RKO (cell line): ENCODE measurements at regions not wholly inside any gene's neighbourhood (a gene's known extent, or its start where the extent isn't known, plus 50 kb on each side); places are given as distances from the start of the nearest gene placed in this dataset.
"Not testable (repeated sequence)": the region's sequence is repeated elsewhere in the genome, so short reads cannot be mapped to it uniquely, and the experiment has no call there.

Source experiments
- DNase-seq: peaks from one replicate; pipeline ENCODE4 v3.0.0-alpha.2; 2016; ENCODE audit warnings: low spot score

DNA sequence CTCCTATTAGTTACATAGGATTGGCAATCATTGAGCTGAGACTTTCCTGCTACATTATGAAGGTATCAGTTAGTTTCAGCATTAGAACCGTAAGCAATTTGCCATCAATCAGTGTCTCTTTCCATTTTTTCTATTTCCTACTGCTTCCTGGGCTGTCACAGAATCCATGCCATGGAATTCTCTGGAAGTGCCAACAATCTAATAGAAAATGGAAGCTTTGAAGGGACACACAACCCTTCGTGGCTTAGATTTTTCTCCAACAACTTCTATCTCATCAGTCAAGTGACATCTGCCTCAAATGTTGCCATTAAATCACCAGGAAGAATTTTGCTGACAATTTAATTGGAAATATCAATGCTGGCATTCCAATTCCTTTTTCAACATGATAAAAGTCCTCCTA is 183.5 kb upstream of the PARD3B start:
- DNase-seq, result no peak

DNA sequence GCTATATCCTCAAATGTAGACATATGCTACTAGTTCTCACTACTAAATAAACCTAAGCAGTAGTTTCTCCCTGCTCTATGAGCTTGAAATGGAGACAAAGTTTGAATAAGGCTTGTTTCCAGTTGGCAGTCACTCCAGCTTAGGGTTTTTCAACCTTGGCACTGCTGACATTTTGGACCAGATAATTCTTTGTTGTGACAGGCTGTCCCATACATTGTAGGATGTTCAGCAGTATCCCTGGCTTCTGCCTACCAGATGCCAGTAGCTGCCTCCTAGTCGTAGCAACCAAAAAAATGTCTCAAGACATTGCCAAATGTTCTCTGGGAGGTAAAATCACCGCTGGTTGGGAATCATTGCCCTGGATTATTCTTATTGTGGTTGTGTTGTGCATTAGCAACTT is 182.7 kb upstream of the PARD3B start:
- DNase-seq, result no peak

DNA sequence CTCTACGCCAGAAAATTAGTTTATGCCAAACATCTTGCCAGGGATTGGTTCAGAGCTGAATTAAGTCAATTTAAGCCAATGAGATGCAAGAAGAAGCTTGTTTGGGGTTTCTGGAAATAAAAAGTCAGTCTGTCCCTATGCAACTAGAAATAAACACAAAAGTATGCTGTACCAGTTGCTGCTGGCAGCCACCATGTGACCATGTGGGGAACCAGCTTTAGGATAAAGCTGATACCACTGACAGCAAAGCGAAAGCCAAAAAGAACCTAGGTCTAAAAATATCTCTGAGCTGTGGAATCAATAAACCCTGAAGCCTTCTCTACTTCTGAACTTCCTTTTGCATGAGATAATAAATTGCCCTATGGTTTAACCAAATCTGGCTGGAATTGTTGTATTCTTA is 181.8 kb upstream of the PARD3B start:
- no peak for DNase-seq

DNA sequence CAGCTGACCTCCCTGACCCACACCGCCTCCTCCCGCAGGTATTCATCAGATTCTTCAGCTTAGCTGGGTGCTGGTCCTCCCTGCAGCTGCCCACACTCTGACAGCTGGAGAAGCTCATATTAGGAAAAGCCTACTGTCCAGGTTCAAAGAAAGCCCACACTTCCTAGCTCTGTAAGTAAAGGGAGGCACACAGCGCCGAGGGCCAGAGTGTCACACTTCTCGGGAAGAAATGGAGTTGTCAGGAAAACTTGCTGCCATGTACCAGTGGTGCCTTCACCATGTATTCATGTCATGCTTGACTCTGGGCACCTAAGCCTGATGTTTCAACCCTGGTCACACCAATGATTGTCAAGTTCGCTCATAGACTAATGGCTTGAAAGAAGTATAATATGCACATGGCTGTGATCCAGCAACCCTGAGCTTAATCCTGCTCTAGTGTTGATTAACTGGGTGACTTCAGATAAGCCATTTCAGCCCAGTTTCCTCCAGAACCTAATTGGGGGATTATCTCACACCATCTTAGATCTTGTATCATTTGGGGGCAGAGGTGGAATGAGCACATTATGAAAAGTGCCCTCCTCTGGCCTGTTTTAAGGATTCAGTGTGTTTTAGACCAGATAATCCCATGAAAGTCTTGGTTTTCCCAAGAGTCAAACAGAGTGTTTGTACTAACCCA is 180.3 kb upstream of the PARD3B start:
- DNase-seq, result no peak

DNA sequence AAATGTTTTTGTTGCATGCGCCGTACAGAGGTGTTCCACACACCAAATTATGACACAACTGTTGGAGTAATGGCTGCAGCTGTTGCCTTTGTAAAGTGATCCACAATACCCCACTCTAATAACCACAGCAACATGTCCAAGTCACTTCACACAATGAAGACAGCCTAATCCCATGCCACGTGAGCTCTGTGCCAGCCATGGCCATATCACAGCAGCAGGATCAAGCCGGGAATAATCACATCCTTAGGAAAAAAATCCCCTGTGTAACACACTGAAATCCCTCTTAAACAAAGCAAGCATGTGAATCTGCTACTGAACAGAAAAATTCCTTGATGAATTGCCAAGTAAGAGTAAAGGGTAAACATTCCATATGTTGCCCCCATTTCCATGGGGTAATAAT is 179.5 kb upstream of the PARD3B start:
- no peak for DNase-seq

DNA sequence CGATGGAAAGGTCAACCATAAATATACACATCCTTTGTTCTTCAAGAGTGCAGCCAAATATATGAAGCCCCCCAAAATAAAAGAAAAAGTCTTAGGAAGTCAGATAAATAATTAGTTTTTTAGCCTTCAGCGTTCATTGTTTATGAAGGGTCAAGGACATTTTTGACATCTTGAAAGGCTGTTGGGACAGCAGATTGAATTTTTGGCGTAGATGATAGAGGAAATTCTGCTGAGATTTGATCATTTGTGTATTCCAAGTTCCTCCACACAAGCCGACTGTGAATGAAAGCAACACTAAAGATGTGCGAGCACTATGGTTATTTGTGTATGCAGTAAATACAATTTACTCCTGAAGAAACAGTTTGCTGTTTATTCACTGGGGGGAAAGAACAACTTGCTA is 177.8 kb upstream of the PARD3B start:
- DNase-seq, result no peak

DNA sequence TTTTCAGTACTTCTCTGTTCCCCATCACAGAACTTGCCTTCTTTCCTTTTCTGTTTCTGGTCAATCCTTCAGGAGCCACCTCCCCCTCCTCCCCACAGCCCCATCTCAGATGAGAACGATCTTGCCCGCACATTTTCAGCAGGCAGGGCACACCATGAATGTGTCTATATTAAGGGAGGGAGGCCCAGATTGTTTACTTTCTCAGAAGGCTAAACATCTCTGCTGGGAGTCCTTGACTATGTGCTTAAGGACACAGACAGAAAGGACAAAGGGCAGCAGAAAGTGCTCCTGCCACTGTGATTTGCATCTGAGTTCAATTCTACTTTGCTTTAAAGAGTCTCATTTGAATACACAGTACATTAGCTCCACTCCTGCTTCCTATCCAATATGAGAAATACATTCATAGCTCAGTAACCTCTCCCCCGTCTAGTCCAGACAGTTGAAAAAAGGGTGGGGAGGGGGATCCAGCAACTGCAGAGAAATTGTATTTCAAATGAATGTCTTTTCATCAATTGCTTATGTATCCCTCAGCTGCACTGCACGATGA is 175.0 kb upstream of the PARD3B start:
- no peak for DNase-seq

DNA sequence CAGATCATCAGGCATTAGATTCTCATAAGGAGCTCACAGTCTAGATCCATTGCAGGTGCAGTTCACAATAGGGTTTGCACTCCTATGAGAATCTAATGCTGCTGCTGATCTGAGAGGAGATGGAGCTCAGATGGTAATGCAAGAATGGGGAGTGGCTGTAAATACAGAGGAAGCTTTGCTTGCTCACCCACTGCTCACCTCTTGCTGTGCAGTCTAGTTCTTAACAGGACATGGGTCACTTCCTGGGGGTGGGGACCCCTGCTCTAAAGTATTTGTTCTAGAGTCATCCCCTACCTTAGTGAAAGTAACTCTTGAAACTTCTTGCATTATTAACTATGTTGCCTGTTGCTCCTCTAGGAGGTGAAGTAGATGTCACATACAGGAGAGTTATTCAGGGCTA is 171.3 kb upstream of the PARD3B start:
- DNase-seq, result no peak

DNA sequence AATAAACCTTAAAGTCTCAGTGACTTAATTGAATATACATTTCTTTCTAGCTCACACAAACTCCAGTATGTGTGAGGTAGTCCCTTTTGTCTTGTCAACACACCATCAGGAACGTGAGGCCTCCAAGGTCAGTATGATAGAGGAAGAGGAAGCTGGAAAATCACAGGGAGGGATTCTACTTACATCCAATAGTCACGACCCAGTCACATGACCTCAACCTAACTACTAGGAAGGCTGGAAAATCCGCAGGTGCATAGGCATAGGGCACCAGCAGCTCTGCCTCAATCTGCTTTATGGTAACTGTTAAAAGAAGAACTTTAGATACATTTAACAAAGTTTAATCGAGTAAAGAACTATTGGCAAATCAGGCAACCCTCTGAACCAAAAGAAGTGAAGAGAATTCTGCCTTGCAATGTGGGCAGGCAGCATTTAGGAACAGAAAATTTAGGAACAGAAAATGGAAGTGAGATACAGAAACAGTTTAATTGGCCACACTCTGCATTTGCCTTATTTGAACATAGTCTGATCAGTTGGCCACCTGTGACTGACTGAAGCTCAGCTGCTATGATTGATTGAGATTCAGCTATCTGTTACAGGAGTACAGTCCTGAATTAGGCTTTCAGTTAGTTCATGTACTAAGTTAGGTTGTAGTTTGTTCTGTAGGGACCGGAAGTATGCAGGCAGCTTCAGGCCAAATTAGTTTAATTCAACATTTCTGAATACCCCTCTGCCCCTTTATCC is 165.0 kb upstream of the PARD3B start:
- DNase-seq, result no peak

DNA sequence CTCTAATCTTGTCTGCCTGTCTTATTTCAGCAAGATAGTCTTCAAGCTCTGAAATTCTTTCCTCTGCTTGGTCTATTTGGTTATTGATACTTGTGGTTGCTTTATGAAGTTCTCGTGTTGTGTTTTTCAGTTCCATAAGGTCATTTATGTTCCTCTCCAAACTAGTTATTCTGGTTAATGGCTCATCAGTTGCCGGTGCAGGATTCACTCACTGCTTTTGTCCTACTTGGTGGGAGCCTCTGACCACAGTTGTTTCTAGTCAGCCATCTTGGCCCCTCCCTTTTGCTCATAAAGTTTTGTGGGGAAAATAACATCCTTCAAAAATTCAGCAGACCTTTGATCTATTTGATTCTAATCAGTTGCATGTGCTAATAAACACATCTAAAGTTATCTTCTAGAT is 158.6 kb upstream of the PARD3B start:
- DNase-seq, result no peak

DNA sequence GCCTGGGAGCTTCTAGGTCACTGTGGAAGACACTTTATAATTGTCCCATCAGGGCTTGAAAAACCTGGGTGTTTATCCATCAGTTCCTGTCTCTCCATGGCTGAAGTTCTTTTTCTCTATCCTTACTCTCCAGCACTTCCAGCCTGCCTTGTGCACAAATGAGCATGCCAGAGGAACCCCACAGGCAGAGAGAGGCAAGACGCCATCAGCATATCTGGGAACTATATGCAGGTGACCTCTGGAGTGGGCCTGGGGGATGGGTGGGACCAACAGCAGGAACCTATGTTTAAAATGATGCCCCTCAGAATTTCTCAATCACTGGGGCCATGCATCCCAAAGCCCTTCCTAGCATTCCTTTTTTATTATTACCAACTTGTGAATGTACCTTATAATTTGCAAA is 156.2 kb upstream of the PARD3B start:
- no peak for DNase-seq

DNA sequence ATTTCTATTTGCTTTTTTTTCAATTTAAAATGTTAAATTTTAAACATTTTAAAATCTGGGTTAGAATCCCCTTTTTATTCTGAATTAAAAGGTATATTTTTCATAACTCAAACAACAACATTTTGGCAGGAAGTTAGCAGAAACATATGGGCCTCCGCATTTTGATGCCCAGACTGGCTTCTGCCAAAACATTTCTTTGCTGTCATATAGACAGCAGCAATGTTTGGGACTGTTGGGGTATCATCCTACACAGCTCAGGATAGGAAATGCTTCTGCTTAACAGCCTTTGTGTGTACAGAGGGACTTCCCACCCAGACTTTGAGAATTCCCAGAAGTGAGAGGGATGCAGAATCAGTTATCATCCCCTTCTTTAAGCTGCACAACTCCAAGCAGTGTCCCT is 155.4 kb upstream of the PARD3B start:
- DNase-seq, result no peak

DNA sequence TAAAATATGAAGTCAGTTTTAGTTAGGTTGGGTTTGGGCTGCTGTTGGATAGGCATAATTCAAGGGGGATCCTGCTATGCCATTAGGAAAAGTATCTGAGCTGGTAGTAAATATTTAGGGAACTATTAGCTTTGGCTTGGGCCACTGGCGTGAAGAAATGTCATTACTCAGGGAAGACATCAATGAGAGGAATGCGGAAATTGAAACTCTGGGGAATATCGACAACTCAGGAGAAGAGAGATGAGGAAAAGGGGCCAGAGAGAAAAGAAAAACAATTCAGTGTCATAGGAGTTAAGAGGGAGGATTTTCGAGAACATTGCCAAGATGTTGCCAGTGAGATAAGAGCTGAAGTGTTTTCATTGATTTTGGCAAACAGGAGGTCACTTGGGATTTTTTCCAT is 149.7 kb upstream of the PARD3B start:
- DNase-seq, result no peak

DNA sequence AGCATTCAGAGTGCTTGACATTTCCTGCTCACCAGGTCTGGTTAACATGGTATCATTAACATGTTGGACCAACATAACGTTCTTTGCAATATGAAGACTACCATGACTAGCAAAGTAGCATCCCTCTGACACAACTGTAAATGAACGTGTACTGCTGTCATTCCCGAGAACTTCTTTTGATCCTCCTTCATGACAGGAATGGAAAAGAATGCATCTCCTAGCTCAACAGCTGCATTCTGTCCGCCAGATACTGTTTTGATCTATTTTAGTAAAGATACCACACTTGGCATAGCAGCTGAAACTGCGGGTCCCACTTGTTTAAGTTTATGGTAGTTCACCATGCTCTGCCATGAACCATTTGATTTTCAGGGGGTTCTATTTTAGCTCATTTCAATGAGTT is 144.2 kb upstream of the PARD3B start:
- DNase-seq, result no peak

DNA sequence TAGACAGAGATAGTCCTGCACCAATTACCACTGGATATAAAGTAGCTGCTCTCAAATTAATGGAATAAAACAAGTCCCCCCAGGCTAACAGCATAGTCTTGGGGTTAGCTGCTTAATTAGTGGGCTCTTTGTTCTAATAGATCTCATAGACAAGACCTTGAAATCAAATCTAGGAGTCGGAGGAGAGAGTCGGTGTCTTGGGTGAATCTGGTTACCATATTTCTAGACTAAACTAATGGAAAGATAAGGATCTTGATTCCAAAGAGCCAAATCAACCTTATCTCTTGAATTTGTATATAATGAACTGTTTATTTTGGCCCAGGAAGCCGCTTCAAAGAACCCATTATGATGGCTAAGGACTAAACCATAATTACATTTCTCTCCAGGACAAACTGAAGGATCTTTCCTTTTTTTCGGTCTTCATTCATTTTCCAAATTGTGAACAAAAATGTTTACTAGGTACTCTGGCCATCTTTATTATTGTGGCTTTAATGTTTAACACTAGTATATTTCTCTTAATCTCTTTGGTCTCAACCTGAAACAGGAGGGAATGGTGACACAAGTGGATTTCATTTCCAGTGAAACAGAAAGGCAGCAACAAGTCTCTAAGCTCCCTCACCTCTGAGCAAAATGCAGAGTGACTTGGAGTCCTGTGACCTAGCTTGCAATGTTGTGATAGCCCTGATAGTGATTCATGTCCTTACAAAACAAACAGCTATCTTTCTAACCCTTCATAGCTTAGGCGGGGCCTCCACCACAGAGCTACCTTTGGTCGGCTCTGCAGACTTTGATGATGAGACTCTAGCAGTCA is 137.9 kb upstream of the PARD3B start:
- no peak for DNase-seq

DNA sequence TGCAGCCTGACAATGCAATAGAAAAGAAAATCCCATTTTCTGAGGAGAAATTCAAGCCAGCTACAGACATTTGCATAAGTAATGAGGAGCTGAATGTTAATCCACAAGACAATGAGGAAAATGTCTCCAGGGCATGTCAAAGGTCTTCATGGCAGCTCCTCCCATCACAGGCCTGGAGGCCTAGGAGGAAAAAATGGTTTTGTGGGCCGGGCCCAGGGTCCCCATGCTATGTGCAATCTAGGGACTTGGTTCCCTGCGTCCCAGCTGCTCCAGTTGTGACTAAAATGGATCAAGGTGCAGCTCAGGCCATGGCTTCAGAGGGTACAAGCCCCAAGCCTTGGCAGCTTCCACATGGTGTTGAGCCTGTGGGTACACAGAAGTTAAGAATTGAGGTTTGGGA is 132.5 kb upstream of the PARD3B start:
- not testable (repeated sequence) for DNase-seq

DNA sequence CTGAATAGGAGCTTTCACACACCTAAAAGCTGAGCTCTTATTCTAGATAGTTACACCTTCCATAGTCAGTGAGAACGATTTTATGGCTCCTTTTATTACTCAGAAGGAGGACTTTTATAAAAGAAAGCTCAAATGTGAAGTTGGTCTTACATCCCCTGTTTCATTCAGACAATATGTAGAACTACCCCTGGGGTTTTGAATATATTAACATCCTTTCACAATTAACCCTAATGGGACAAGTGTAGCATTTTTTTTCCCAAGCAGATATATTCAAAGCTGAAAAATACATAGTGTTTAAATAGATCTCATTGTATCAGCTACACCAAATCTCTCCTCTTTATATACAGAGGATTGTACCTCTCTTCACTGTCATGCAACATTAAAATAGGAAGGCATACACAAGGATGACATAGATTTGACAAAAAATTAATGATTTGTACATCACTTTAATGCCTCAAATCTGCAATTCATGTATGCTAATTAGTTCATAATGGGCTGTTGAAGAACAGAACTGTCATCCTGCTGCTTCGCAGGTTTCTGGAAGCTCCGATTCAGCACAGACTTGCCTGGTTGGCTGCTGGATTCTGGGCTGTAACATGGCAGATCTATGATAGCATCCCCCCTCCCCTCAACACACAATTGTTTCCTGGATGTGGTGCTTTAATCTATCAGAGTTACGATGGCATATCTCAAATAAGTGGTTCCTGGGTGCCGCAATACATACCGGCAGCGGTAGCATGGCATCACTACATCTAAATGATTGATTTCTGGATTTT is 129.7 kb upstream of the PARD3B start:
- DNase-seq, result no peak

DNA sequence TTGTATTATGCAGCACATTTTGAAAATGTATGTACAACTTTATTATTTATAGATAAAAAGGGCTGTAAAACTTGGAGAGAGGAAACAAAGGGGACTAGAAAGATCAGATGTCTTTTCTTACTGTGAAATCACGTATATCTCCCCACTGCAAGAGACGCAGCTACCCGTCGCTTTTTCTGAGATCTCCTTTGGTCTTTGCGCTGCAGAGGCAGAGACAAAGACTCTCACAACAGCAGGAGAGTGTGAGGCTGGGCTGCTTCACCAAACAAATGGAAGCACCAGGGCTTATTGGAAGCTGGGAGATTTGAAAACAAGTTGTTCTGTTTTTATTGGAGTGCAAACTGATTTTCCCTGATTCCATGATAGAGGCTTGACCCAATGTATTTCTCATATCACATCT is 129.0 kb upstream of the PARD3B start:
- no peak for DNase-seq

DNA sequence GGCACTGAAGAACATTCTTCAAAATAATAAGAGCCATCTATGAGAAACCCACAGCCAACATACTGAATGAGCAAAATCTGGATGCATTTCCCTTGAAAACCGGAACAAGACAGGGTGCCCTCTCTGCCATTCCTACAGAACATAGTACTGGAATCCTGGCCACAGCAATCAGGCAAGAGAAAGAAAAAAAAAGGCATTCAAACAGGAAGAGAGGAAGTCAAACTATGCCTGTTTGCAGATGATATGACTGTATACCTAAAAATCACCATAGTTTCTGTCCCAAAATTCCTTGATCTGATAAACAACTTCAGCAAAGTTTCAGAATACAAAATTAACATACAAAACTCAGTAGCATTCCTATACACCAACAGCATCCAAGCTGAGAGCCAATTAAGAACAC is 119.5 kb upstream of the PARD3B start:
- DNase-seq, result no peak

DNA sequence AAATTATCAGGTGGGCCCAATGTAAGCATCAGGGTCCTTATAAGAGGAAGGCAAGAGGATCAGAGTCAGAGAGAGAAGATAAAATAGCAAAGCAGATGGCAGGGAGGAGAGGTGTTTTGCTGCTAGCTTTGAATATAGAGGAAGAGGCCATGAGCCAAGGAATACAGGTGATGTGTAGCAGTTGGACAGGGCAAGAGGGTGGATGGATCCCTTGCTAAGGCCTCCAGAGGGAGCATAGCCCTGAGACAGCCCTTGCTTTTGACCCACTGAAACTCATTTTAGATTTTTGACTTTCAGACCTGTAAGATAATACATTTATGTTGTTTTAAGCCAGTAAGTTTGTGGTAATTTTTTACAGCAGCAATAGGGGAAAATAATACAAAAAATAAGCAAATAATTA is 116.6 kb upstream of the PARD3B start:
- no peak for DNase-seq

DNA sequence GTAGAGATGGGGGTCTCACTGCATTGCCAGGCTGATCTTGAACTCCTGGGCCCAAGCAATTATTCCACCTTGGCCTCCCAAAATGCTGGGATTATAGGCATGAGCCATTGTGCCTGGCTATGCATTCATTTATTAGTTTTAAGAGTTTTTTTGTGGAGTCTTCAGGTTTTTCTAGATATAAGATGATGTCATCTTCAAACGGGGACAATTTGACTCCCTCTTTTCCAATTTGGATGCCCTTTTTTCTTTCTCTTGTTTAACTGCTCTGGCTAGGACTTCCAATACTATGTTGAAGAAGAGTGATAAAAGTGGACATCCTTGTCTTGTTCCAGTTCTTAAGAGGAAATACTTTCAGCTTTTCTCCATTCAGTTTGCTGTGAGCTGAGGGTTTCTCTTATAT is 113.7 kb upstream of the PARD3B start:
- DNase-seq, result no peak

DNA sequence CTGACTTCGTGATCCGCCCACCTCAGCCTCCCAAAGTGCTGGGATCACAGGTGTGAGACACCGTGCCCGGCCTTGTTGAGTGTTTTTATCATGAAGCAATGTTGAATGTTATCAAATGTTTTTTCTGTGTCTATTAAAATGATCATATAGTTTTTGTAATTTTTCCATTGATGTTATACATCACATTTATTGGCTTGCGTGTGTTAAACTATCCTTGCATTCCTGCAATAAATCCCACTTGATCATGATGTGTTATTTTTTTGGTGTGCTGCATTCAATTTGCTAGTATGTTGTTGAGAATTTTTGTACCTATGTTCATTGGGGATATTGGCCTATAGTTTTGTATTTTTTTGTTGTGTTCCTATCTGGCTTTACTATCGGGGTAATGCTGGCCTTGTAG is 113.1 kb upstream of the PARD3B start:
- DNase-seq, result no peak
